Hepatocyte (in vitro differentiated cells): ENCODE measurements at regions not wholly inside any gene's neighbourhood (a gene's known extent, or its start where the extent isn't known, plus 50 kb on each side); places are given as distances from the start of the nearest gene placed in this dataset.

Experiments used
- EZH2 ChIP-seq: fragments of 200-600 bp; sonication (generic); IDR thresholded peaks from 2 replicates; pipeline ENCODE4 v1.6.1; 2016; ENCODE audit warnings: antibody characterized with exemption, mild to moderate bottlenecking, borderline replicate concordance
- TF ChIP-seq, protein P1 (sequence below): fragments of 200-600 bp; sonication (generic); IDR thresholded peaks from 2 replicates; pipeline ENCODE4 v1.5.1; 2016; ENCODE audit warnings: antibody characterized with exemption, mild to moderate bottlenecking; ENCODE audit not compliant: poor library complexity

DNA sequence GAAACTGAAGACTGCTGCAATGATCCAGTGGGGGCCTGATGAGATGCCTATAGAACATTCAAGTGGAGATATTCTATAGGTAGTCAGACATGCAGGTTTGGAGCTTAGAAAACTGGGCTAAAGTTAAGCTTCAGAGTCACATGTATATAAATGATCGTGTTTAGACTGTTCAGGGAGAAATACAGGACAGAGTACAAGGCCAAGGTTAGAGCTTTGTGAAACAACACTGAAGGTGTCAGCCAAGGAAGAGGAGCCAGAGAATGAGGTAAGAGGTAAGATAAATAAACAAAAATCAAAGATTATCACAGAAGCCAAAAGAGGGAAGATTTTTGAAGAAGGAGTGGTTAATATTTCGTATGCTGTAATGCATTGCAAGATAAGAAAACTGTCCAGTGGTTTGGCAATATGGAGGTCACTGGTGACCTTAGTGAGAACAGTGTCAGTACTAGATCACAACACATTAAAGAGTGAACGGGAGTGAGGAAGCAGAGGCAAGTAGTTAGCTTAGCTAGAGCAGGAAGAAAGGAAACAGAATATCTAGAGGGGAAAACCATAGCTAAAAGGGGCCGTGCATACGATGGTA, 58.0 kb upstream of the KLHL13 start:
- TF ChIP-seq, protein P1, sequence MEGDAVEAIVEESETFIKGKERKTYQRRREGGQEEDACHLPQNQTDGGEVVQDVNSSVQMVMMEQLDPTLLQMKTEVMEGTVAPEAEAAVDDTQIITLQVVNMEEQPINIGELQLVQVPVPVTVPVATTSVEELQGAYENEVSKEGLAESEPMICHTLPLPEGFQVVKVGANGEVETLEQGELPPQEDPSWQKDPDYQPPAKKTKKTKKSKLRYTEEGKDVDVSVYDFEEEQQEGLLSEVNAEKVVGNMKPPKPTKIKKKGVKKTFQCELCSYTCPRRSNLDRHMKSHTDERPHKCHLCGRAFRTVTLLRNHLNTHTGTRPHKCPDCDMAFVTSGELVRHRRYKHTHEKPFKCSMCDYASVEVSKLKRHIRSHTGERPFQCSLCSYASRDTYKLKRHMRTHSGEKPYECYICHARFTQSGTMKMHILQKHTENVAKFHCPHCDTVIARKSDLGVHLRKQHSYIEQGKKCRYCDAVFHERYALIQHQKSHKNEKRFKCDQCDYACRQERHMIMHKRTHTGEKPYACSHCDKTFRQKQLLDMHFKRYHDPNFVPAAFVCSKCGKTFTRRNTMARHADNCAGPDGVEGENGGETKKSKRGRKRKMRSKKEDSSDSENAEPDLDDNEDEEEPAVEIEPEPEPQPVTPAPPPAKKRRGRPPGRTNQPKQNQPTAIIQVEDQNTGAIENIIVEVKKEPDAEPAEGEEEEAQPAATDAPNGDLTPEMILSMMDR = no peak
- no peak for TF ChIP-seq EZH2
